IMR-90 (cell line): ENCODE measurements at regions not wholly inside any gene's neighbourhood (a gene's known extent, or its start where the extent isn't known, plus 50 kb on each side); places are given as distances from the start of the nearest gene placed in this dataset.

Source experiments
- ATAC-seq: fragments of 200-7000 bp; cut with Tn5 transposase; 2 replicates; pipeline ENCODE4 v1.9.1; 2020; ENCODE audit warnings: low read depth, mild to moderate bottlenecking, moderate library complexity
- BruUV-seq: library from RNA; stranded (reverse); fragments of 400-500 nt; replicated peaks from 2 replicates; lab custom pipeline; 2021; lab: Mats Ljungman, UMichigan
- CTCF ChIA-PET: fragments of 300-600 bp; formaldehyde crosslinking; extraction: SDS; loops from one replicate; lab custom pipeline; 2021; ENCODE audit warnings: antibody characterized with exemption; lab: Yijun Ruan, JAX
- POLR2A ChIA-PET: fragments of 300-600 bp; sonication (Branson Sonifier 250); formaldehyde crosslinking; loops from one replicate; lab custom pipeline; 2022; ENCODE audit warnings: antibody characterized with exemption; ENCODE audit not compliant: unreplicated experiment; lab: Charles Lee
- DNase-seq: peaks from one replicate; pipeline ENCODE4 v3.0.0; 2013
- H2AFZ ChIP-seq: replicated peaks from 2 replicates; pipeline ENCODE3; 2013; ENCODE audit warnings: low read length, mild to moderate bottlenecking; ENCODE audit not compliant: poor library complexity
- H2AK5ac ChIP-seq: 2 replicates; pipeline ENCODE4 v1.6.1; 2013; ENCODE audit warnings: low read depth, low read length, inconsistent platforms
- H2AK9ac ChIP-seq: replicated peaks from 2 replicates; pipeline ENCODE3; 2013; ENCODE audit warnings: mild to moderate bottlenecking, low read depth, low read length, moderate library complexity; ENCODE audit not compliant: poor library complexity
- H2BK120ac ChIP-seq: 2 replicates; pipeline ENCODE4 v1.6.1; 2013; ENCODE audit warnings: low read depth, low read length, inconsistent platforms
- H2BK15ac ChIP-seq: 3 replicates; pipeline ENCODE4 v1.6.1; 2013; ENCODE audit warnings: low read depth, low read length, inconsistent platforms
- H2BK20ac ChIP-seq: 2 replicates; pipeline ENCODE4 v1.6.1; 2013; ENCODE audit warnings: low read depth, mild to moderate bottlenecking, inconsistent platforms, low read length, moderate library complexity
- H2BK5ac ChIP-seq: 2 replicates; pipeline ENCODE4 v1.6.1; 2013; ENCODE audit warnings: mild to moderate bottlenecking, low read depth, low read length, inconsistent platforms; ENCODE audit not compliant: poor library complexity, severe bottlenecking
- H3K14ac ChIP-seq: replicated peaks from 2 replicates; pipeline ENCODE4 v1.6.1; 2013; ENCODE audit warnings: low read depth, low read length, inconsistent platforms
- H3K18ac ChIP-seq: 2 replicates; pipeline ENCODE4 v1.6.1; 2013; ENCODE audit warnings: low read depth, low read length, control low read depth
- H3K23ac ChIP-seq: 2 replicates; pipeline ENCODE4 v1.6.1; 2013; ENCODE audit warnings: low read depth, low read length, inconsistent platforms
- H3K27ac ChIP-seq: 2 replicates; pipeline ENCODE4 v1.5.1; 2013; ENCODE audit warnings: mild to moderate bottlenecking, control low read depth, low read length; ENCODE audit not compliant: insufficient read depth
- H3K27me3 ChIP-seq: 2 replicates; pipeline ENCODE4 v1.6.1; 2013; ENCODE audit warnings: low read length; ENCODE audit not compliant: control insufficient read depth, insufficient read depth
- H3K36me3 ChIP-seq: 2 replicates; pipeline ENCODE4 v1.6.1; 2013; ENCODE audit warnings: low read length, mixed read lengths; ENCODE audit not compliant: control insufficient read depth, insufficient read depth
- H3K4ac ChIP-seq: 2 replicates; pipeline ENCODE4 v1.6.1; 2013; ENCODE audit warnings: low read depth, low read length, inconsistent platforms
- H3K4me1 ChIP-seq: 2 replicates; pipeline ENCODE4 v1.6.1; 2013; ENCODE audit warnings: low read length, mixed read lengths; ENCODE audit not compliant: control insufficient read depth, insufficient read depth
- H3K4me2 ChIP-seq: 2 replicates; pipeline ENCODE4 v1.6.1; 2013; ENCODE audit warnings: low read depth, mild to moderate bottlenecking, control low read depth, low read length, moderate library complexity
- H3K4me3 ChIP-seq: 2 replicates; pipeline ENCODE4 v1.5.1; 2013; ENCODE audit warnings: low read depth, mild to moderate bottlenecking, control low read depth, low read length, moderate library complexity; ENCODE audit not compliant: insufficient read depth
- H3K56ac ChIP-seq: 2 replicates; pipeline ENCODE4 v1.6.1; 2013; ENCODE audit warnings: low read length, inconsistent platforms; ENCODE audit not compliant: insufficient read depth; ENCODE audit errors: extremely low read depth
- H3K79me1 ChIP-seq, 2 experiments: 2 replicates each; pipeline ENCODE4 v1.6.1; 2013; ENCODE audit warnings: low read length in 2 of 2, inconsistent platforms in 1 of 2, low read depth in 1 of 2
- H3K9ac ChIP-seq: 2 replicates; pipeline ENCODE4 v1.6.1; 2013; ENCODE audit warnings: low read depth, low read length, control low read depth
- H3K9me1 ChIP-seq: 2 replicates; pipeline ENCODE4 v1.6.1; 2013; ENCODE audit warnings: low read length, inconsistent platforms; ENCODE audit not compliant: insufficient read depth
- H3K9me3 ChIP-seq: 2 replicates; pipeline ENCODE4 v1.6.1; 2013; ENCODE audit warnings: low read length; ENCODE audit not compliant: control insufficient read depth, insufficient read depth
- H4K20me1 ChIP-seq: 2 replicates; pipeline ENCODE4 v1.6.1; 2013; ENCODE audit warnings: low read length, inconsistent platforms; ENCODE audit not compliant: insufficient read depth
- H4K5ac ChIP-seq: 2 replicates; pipeline ENCODE4 v1.6.1; 2013; ENCODE audit warnings: mild to moderate bottlenecking, low read depth, low read length, control low read depth
- H4K8ac ChIP-seq, 2 experiments: 2 replicates each; pipeline ENCODE4 v1.6.1; 2013; ENCODE audit warnings: low read depth in 2 of 2, low read length in 2 of 2, control low read depth in 1 of 2, inconsistent platforms in 1 of 2
- H4K91ac ChIP-seq: 2 replicates; pipeline ENCODE4 v1.6.1; 2013; ENCODE audit warnings: low read depth, low read length, inconsistent platforms; ENCODE audit not compliant: insufficient read depth
- BHLHE40 ChIP-seq: fragments of 150-350 bp; IDR thresholded peaks from 2 replicates; pipeline ENCODE4 v1.6.1; 2016; ENCODE audit warnings: mild to moderate bottlenecking, low read depth, low read length
- CEBPB ChIP-seq: IDR thresholded peaks from 2 replicates; pipeline ENCODE4 v1.6.1; 2012; ENCODE audit warnings: low read depth, low read length, improper control_type of control experiment
- CHD1 ChIP-seq: IDR thresholded peaks from 2 replicates; pipeline ENCODE4 v1.6.1; 2012; ENCODE audit warnings: low read depth, low read length, improper control_type of control experiment
- CTCF ChIP-seq: conservative IDR thresholded peaks from 2 replicates; pipeline ENCODE4 v1.5.1; 2012; ENCODE audit warnings: mild to moderate bottlenecking, low read depth, low read length, improper control_type of control experiment
- ELK1 ChIP-seq: fragments of 150-350 bp; IDR thresholded peaks from 2 replicates; pipeline ENCODE4 v1.6.1; 2016; ENCODE audit warnings: low read depth, mild to moderate bottlenecking, low read length, moderate library complexity, borderline replicate concordance
- FOS ChIP-seq: fragments of 150-350 bp; IDR thresholded peaks from 2 replicates; pipeline ENCODE4 v1.6.1; 2016; ENCODE audit warnings: low read depth, low read length
- MAFK ChIP-seq: IDR thresholded peaks from 2 replicates; pipeline ENCODE4 v1.6.1; 2012; ENCODE audit warnings: low read depth, low read length, improper control_type of control experiment
- MAZ ChIP-seq: IDR thresholded peaks from 2 replicates; pipeline ENCODE4 v1.6.1; 2012; ENCODE audit warnings: low read depth, mild to moderate bottlenecking, low read length, improper control_type of control experiment, moderate library complexity, borderline replicate concordance
- MXI1 ChIP-seq: IDR thresholded peaks from 2 replicates; pipeline ENCODE4 v1.6.1; 2012; ENCODE audit warnings: low read depth, mild to moderate bottlenecking, low read length, moderate library complexity, borderline replicate concordance
- NFE2L2 ChIP-seq: fragments of 150-350 bp; IDR thresholded peaks from 2 replicates; pipeline ENCODE4 v1.6.1; 2016; ENCODE audit warnings: low read depth, mild to moderate bottlenecking, low read length
- POLR2A ChIP-seq: IDR thresholded peaks from 2 replicates; pipeline ENCODE4 v1.6.1; 2012; ENCODE audit warnings: mild to moderate bottlenecking, low read depth, low read length
- RAD21 ChIP-seq: IDR thresholded peaks from 2 replicates; pipeline ENCODE4 v1.6.1; 2012; ENCODE audit warnings: low read length, improper control_type of control experiment
- RCOR1 ChIP-seq: IDR thresholded peaks from 2 replicates; pipeline ENCODE4 v1.6.1; 2012; ENCODE audit warnings: mild to moderate bottlenecking, low read length, improper control_type of control experiment; ENCODE audit not compliant: insufficient replicate concordance
- RFX5 ChIP-seq: IDR thresholded peaks from 2 replicates; pipeline ENCODE4 v1.8.0; 2012; ENCODE audit warnings: low read depth, mild to moderate bottlenecking, low read length, moderate library complexity
- SMC3 ChIP-seq: fragments of 150-350 bp; IDR thresholded peaks from 2 replicates; pipeline ENCODE4 v1.6.1; 2016; ENCODE audit warnings: low read depth, mild to moderate bottlenecking, antibody characterized with exemption, low read length, moderate library complexity
- USF2 ChIP-seq: fragments of 150-350 bp; IDR thresholded peaks from 2 replicates; pipeline ENCODE4 v1.6.1; 2017; ENCODE audit warnings: mild to moderate bottlenecking, antibody characterized with exemption, low read length, low read depth
- WGBS, 2 experiments: methylation state at CpG; one replicate each; pipeline versions ENCODE4 v1.1.5 to v1.1.7; 2013; ENCODE audit warnings: missing lambda C conversion rate in 2 of 2; ENCODE audit not compliant: insufficient read length in 1 of 2; ENCODE audit errors: extremely low coverage in 2 of 2; 5-methylcytosine and 5-hydroxymethylcytosine counted together
- dilution Hi-C: fragments of 300-500 bp; cut with HindIII; formaldehyde crosslinking; loops from one replicate; pipeline ENCODE4 v1.14.3; 2018; ENCODE audit warnings: low sequenced_read_pairs; ENCODE audit not compliant: unreplicated experiment
- in situ Hi-C: fragments of 300-500 bp; cut with MboI; formaldehyde crosslinking; loops from 3 replicates; pipeline ENCODE4 v1.14.3; 2019; ENCODE audit warnings: low sequenced_read_pairs, inconsistent platforms, mixed read lengths
- intact Hi-C: fragments of 100-400 bp; cut with micrococcal nuclease; formaldehyde crosslinking; loops from 2 replicates; pipeline ENCODE4 v1.10.0; 2022

GRCh38 chr15:26015516-26016075 is 152.5 kb upstream of the ATP10A start:
- Histone ChIP-seq H3K4me1 (no peaks in the 10 kb centered on the region), H2AK5ac (no peak overlapping the region), H4K8ac (no peak overlapping the region), H2BK20ac (no peak overlapping the region), H2BK120ac (no peak overlapping the region), H3K79me1 (no peaks in the 10 kb centered on the region), H2BK15ac (no peak overlapping the region), H3K18ac (no peak overlapping the region), H3K9me1 (no peaks in the 10 kb centered on the region), H4K20me1 (no peaks in the 10 kb centered on the region), H2AK9ac (no peak overlapping the region), H3K4me3 (no peak overlapping the region), H3K56ac (no peak overlapping the region), H2BK5ac (no peak overlapping the region), H3K9me3 (no peaks in the 10 kb centered on the region), H3K23ac (no peak overlapping the region), H3K4ac (no peak overlapping the region), H3K27me3 (no peaks in the 10 kb centered on the region), H4K5ac (no peak overlapping the region), H3K9ac (no peak overlapping the region), H4K91ac (no peak overlapping the region), H3K36me3 (no peaks in the 10 kb centered on the region), H3K14ac (no peak overlapping the region), H3K27ac (no peak overlapping the region), H3K4me2 (no peak overlapping the region), H2AFZ (peak overlapping the region; percentile 23)
- ChIA-PET POLR2A (no interaction called here), CTCF (no interaction called here)
- in situ Hi-C loops, result no loop called here
- 44% methylated on average over 3 of the region's 11 CpGs; no CpG with 5 or more reads in 1 of the 2 experiments for WGBS, 2 experiments
- DNase-seq, result no peak
- intact Hi-C loops, result no loop called here
- no peak for TF ChIP-seq CHD1
- TF ChIP-seq RCOR1, result no peak
- TF ChIP-seq ELK1, result no peak
- no peak for TF ChIP-seq MAFK
- no peak for TF ChIP-seq RFX5
- no peak for TF ChIP-seq SMC3
- TF ChIP-seq BHLHE40, result no peak
- no peak for TF ChIP-seq CTCF
- no peak for TF ChIP-seq RAD21
- no peak for TF ChIP-seq USF2
- TF ChIP-seq MXI1, result no peak
- no peak for TF ChIP-seq POLR2A
- no peak for TF ChIP-seq CEBPB
- no peak for TF ChIP-seq FOS
- TF ChIP-seq MAZ, result no peak
- no peak for TF ChIP-seq NFE2L2
- no peak for ATAC-seq
- dilution Hi-C loops, result no loop called here
- BruUV-seq, result no TSS peak
